ENCODE measurements at regions not wholly inside any gene's neighbourhood (a gene's known extent, or its start where the extent isn't known, plus 50 kb on each side); places are given as distances from the start of the nearest gene placed in this dataset.

DNA sequence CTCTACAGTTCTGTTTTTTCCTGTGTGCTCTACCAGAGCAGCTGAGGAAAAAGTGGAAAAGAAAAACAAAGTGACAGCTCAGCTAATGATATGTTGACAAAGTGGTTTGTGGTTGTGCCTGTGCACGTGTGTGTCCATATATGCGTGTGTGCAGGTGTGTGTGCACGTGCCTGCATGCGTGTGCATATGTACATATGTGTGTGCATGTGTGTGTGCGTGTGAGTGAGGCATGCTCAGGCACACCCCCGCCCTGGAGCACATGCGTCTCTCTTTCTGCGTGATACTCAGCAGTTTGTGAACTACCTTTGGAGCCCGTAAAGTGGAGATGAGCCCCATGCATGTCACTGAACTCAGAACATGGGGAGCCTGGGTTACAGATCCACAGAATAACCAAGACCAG is 84.5 kb upstream of the GPR26 start:
- H3K9ac ChIP-seq (replicated peaks; ENCODE audit: extremely low read depth, insufficient read depth, low read length) = no peak overlapping the region
- TF ChIP-seq EZH2 (IDR thresholded peaks at IDR 0.05; ENCODE audit: borderline replicate concordance, low read depth, low read length, severe bottlenecking) (no peak), MAX (IDR thresholded peaks at IDR 0.05; ENCODE audit: insufficient read depth, insufficient read length) (no peak), POLR2A (IDR thresholded peaks at IDR 0.05; ENCODE audit: low read depth, low read length) (no peak), FOS (IDR thresholded peaks at IDR 0.05; ENCODE audit: borderline replicate concordance, insufficient read depth, low read length) (no peak), MYC (IDR thresholded peaks at IDR 0.05; ENCODE audit: low read depth, low read length) (no peak), POLR2AphosphoS5 (IDR thresholded peaks at IDR 0.05; ENCODE audit: insufficient read depth, low read depth, low read length) (no peak), GATA2 (IDR thresholded peaks at IDR 0.05; ENCODE audit: insufficient read depth, insufficient read length, low read depth, low read length) (no peak), JUN (IDR thresholded peaks at IDR 0.05; ENCODE audit: borderline replicate concordance, insufficient read depth, insufficient read length, low read depth) (no peak)
- TF ChIP-seq, protein P1, sequence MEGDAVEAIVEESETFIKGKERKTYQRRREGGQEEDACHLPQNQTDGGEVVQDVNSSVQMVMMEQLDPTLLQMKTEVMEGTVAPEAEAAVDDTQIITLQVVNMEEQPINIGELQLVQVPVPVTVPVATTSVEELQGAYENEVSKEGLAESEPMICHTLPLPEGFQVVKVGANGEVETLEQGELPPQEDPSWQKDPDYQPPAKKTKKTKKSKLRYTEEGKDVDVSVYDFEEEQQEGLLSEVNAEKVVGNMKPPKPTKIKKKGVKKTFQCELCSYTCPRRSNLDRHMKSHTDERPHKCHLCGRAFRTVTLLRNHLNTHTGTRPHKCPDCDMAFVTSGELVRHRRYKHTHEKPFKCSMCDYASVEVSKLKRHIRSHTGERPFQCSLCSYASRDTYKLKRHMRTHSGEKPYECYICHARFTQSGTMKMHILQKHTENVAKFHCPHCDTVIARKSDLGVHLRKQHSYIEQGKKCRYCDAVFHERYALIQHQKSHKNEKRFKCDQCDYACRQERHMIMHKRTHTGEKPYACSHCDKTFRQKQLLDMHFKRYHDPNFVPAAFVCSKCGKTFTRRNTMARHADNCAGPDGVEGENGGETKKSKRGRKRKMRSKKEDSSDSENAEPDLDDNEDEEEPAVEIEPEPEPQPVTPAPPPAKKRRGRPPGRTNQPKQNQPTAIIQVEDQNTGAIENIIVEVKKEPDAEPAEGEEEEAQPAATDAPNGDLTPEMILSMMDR (IDR thresholded peaks at IDR 0.05; ENCODE audit: extremely low read depth in 1 of 2, insufficient read depth in 1 of 2, low read depth in 1 of 2, low read length in 2 of 2) = no peak
- FAIRE-seq (no peak), DNase-seq (ENCODE audit: low read depth, low spot score) (no peak)
- no peak overlapping the region for H2AFZ ChIP-seq (ENCODE audit: low read depth, low read length)
- no peak overlapping the region for H3K4me2 ChIP-seq (ENCODE audit: insufficient read depth, low read length)
- H3K9me3 ChIP-seq (replicated peaks; ENCODE audit: control insufficient read depth, insufficient read depth, low read length) = no peaks in the 10 kb centered on the region
- H3K4me3 ChIP-seq (replicated peaks in 1 of 3; ENCODE audit: insufficient read depth in 1 of 3, low read depth in 1 of 3, low read length in 3 of 3) = no peak overlapping the region
- BruUV-seq (replicated peaks) = no TSS peak
- no peaks in the 10 kb centered on the region for H4K20me1 ChIP-seq (replicated peaks; ENCODE audit: control insufficient read depth, extremely low read depth, insufficient read depth, low read length)
- ChIA-PET CTCF (interaction anchor here (0.8 to 6.7 kb wide), 9 partner anchors 8 to 822 kb away, joined by 4 to 122 read pairs (median 8); no protein-coding TSS in a partner anchor), POLR2A (no interaction called here)
- H3K9me1 ChIP-seq (replicated peaks; ENCODE audit: control insufficient read depth, extremely low read depth, insufficient read depth, low read length) = no peaks in the 10 kb centered on the region
- intact Hi-C loops (cut with micrococcal nuclease) = loop anchor here (1.0 to 2.0 kb wide), 3 partner anchors 386 to 821 kb away; no protein-coding TSS in a partner anchor
- no peaks in the 10 kb centered on the region for H3K36me3 ChIP-seq (ENCODE audit: control insufficient read depth in 2 of 2, extremely low read depth in 1 of 2, insufficient read depth in 2 of 2, low read length in 2 of 2)
- H3K4me1 ChIP-seq (ENCODE audit: control insufficient read depth, extremely low read depth, insufficient read depth, low read length) = no peaks in the 10 kb centered on the region
- no peaks in the 10 kb centered on the region for H3K79me2 ChIP-seq (ENCODE audit: control insufficient read depth, insufficient read depth, low read length)
- peaks cover 0 to 1% of the 10 kb centered on the region in 2 experiments for H3K27me3 ChIP-seq (ENCODE audit: control insufficient read depth in 2 of 2, insufficient read depth in 2 of 2, low read length in 2 of 2)
- no peak overlapping the region for H3K27ac ChIP-seq (ENCODE audit: insufficient read depth, low read depth, low read length)
- dilution Hi-C loops (cut with MboI; ENCODE audit: extremely low pct_ligation_motif_present, low sequenced_read_pairs) = no loop called here
